ENCODE measurements at regions not wholly inside any gene's neighbourhood (a gene's known extent, or its start where the extent isn't known, plus 50 kb on each side); places are given as distances from the start of the nearest gene placed in this dataset.

DNA sequence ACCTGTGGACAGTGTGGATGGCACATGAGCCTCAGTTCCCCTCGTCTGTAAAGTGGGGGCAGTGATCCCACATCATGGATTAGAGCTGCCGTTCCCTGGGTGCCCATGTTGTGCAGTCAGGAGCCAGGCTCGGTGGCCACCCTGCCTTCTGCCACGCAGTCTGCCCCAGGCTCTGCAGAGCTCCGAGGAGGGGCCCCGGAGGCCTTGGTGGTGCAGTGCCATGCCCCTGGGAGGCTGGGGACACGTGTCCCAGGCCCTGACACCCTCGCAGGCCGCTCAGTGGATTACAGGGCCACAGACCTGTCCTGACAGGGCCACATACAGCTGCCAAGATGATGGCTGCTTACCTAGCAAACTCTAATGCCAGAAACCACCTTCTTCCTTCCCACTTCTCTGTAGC is 59.7 kb upstream of the ZNF469 start:
- ATAC-seq (no peak), DNase-seq (no peak)
- in situ Hi-C loops (cut with MboI; ENCODE audit: low sequenced_read_pairs in 4 of 4) = no loop called here

DNA sequence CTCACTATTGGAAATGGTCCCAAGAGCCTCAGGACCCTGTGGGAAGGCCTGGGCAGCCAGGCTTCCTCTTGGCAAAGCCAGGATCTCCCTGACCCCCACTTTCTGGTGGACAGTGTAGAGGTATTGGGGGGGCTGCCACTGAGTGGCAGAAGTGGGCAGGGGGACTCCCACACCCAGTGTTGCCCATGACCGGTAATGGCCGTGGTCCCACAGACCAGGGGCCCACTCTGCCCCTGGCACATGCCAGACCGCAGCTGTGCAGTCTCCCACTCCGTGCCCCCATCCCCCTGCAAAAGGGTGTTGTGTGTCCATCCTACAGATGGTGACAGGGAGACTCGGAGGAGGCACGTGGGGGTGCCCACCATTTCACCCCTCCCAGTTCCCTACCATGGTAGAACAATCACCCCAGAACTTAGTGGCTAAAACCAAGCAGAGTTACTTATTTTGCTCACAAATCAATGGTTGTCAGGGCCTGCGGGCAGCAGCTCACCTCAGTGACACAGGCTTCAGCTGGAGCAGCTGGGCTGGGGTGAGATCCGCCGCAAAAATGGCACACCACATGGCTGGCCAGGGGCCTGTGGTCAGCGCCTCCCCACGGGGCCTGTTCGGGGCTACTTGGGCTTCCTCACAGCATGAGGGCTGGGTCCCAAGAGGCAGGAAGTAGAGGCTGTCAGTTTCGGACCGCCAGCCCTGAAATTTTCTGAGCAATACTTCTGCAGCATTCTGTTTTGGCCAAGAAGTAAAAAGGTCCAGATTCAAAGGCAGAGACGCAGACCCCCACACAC is 59.0 kb upstream of the ZNF469 start:
- TF ChIP-seq POLR2A (IDR thresholded peaks at IDR 0.05) = no peak
- TF ChIP-seq, protein P1, sequence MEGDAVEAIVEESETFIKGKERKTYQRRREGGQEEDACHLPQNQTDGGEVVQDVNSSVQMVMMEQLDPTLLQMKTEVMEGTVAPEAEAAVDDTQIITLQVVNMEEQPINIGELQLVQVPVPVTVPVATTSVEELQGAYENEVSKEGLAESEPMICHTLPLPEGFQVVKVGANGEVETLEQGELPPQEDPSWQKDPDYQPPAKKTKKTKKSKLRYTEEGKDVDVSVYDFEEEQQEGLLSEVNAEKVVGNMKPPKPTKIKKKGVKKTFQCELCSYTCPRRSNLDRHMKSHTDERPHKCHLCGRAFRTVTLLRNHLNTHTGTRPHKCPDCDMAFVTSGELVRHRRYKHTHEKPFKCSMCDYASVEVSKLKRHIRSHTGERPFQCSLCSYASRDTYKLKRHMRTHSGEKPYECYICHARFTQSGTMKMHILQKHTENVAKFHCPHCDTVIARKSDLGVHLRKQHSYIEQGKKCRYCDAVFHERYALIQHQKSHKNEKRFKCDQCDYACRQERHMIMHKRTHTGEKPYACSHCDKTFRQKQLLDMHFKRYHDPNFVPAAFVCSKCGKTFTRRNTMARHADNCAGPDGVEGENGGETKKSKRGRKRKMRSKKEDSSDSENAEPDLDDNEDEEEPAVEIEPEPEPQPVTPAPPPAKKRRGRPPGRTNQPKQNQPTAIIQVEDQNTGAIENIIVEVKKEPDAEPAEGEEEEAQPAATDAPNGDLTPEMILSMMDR (IDR thresholded peaks at IDR 0.05 in 4 of 5, conservative IDR thresholded peaks at IDR 0.05 in 1 of 5) = no peak
- in situ Hi-C loops (cut with MboI; ENCODE audit: low sequenced_read_pairs in 4 of 4) (no loop called here), intact Hi-C loops (cut with DNase I; ENCODE audit: low total_unique reads) (no loop called here)
- H3K27me3 ChIP-seq = no peaks in the 10 kb centered on the region
- no peaks in the 10 kb centered on the region for H3K4me1 ChIP-seq
- no peak overlapping the region for H3K27ac ChIP-seq
- no peak overlapping the region for H3K4me3 ChIP-seq
- no peaks in the 10 kb centered on the region for H3K36me3 ChIP-seq
- no peaks in the 10 kb centered on the region for H3K9me3 ChIP-seq
- ATAC-seq = no peak
- no peak for DNase-seq

More for the DNA sequence above, 59.7 kb upstream of the ZNF469 start:
- Histone ChIP-seq H3K27ac (no peak overlapping the region), H3K4me1 (no peaks in the 10 kb centered on the region), H3K36me3 (no peaks in the 10 kb centered on the region), H3K9me3 (no peaks in the 10 kb centered on the region), H3K27me3 (peaks cover 0 to 5% (median 0%) of the 10 kb centered on the region in 3 donors), H3K4me3 (no peak overlapping the region)
- intact Hi-C loops (cut with DNase I; ENCODE audit: low total_unique reads) = no loop called here
- TF ChIP-seq, protein P1 (IDR thresholded peaks at IDR 0.05 in 4 of 5, conservative IDR thresholded peaks at IDR 0.05 in 1 of 5) = no peak
- TF ChIP-seq POLR2A (IDR thresholded peaks at IDR 0.05) = no peak

DNA sequence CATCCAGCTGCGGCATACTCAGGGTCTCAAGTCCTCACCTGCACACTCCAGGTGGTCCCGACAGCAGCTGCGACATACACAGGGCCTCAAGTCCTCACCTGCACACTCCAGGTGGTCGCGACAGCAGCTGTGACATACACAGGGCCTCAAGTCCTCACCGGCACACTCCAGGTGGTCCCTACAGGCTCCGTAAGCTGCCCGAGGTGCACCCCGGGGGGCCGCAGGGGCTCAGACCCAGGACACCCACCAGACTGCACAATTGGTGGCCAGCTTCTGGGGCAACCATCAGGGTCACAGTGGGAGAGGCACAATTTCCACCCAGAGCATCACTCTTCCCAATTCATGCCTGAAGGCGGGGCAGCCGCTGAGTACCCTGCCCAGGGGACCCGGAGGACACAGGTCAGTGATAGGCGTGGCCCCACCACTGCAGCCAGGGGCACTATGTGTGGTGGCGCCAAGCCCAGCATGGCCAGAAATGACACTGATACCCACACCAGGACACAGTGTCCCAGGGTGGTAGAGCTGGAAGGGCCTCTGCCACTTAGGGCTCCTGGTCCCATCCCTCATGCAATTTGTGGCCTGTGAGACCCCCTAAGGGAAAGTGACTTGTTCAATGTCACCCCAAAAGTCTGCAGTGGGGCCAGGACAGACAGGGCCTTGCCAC is 57.5 kb upstream of the ZNF469 start:
- Histone ChIP-seq H3K36me3 (no peaks in the 10 kb centered on the region), H3K4me3 (no peak overlapping the region), H3K27me3 (no peaks in the 10 kb centered on the region), H3K4me1 (no peaks in the 10 kb centered on the region), H3K27ac (no peak overlapping the region), H3K9me3 (no peaks in the 10 kb centered on the region)
- in situ Hi-C loops (cut with MboI; ENCODE audit: low sequenced_read_pairs in 4 of 4) (no loop called here), intact Hi-C loops (cut with DNase I; ENCODE audit: low total_unique reads) (no loop called here)
- DNase-seq (no peak), ATAC-seq (no peak)
- TF ChIP-seq POLR2A (IDR thresholded peaks at IDR 0.05) = no peak
- TF ChIP-seq, protein P1 (IDR thresholded peaks at IDR 0.05 in 4 of 5, conservative IDR thresholded peaks at IDR 0.05 in 1 of 5) = no peak

DNA sequence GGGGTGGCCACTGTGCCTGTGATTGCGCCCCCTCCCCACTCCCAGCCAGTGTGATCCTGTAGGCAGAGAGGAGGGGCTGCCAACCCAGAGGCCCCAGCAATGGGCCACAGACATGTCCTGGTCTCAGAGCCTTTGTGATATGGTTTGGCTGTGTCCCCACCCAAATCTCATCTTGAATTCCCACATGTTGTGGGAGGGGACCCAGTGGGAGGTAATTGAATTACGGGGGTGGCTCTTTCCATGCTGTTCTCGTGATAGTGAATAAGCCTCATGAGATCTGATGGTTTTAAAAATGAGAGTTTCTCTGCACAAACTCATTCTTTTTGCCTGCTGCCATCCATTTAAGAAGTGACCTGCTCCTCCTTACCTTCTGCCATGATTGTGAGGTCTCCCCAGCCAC is 56.8 kb upstream of the ZNF469 start:
- TF ChIP-seq POLR2A (IDR thresholded peaks at IDR 0.05) = no peak
- TF ChIP-seq, protein P1 (IDR thresholded peaks at IDR 0.05 in 4 of 5, conservative IDR thresholded peaks at IDR 0.05 in 1 of 5) = no peak
- Histone ChIP-seq H3K4me1 (no peaks in the 10 kb centered on the region), H3K27ac (no peak overlapping the region), H3K36me3 (no peaks in the 10 kb centered on the region), H3K4me3 (no peak overlapping the region), H3K27me3 (no peaks in the 10 kb centered on the region), H3K9me3 (no peaks in the 10 kb centered on the region)
- in situ Hi-C loops (cut with MboI; ENCODE audit: low sequenced_read_pairs in 4 of 4) = no loop called here
- intact Hi-C loops (cut with DNase I; ENCODE audit: low total_unique reads) = no loop called here
- ATAC-seq (no peak), DNase-seq (no peak)

Measured in gastrocnemius medialis (tissue), 4 donors.